ENCODE measurements at regions not wholly inside any gene's neighbourhood (a gene's known extent, or its start where the extent isn't known, plus 50 kb on each side); places are given as distances from the start of the nearest gene placed in this dataset.
A peak's percentile ranks its signal among the peaks of the same experiment; 100 is the strongest.

DNA sequence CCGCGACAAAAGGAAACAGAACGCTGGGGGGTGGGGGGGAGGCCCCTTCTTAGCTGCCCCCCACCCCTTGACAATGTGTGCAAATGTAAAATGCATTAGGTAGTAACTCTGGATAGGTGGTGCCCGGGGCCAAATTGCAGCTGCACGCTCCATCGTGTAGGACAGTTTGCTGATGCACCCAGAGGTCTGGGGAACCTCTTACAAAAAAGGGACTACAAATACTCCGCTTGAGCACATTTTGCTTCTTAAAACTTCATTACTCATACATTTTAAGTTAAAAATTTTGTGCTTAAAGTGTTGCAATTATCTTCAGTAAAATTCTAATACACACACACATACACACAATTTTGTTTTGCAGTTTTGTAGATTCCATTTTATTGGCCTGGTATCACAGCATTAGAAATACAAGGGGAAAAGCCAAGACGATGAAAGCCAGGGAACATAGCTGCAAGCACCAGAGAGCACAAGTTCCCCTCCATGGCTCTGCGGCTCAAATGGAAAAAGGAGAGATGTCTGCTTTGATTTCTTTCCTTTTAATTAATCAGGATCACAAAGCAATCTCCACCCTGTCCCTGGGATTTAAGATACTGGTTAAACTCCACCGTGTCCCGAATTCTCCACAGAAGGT is 582.1 kb downstream of the ZEB2 start:
- H3K9me3 ChIP-seq (ENCODE audit: insufficient read depth, low read depth, low read length), result no peaks in the 10 kb centered on the region
- WGBS, result 15% methylated on average over 11 of the region's 11 CpGs
- no peak overlapping the region for H3K27ac ChIP-seq (ENCODE audit: low read depth, low read length)
- peak overlapping the region; percentile 71 for H3K9ac ChIP-seq (ENCODE audit: low read depth, low read length)
- no peaks in the 10 kb centered on the region for H3K36me3 ChIP-seq (ENCODE audit: insufficient read depth, low read length)
- peak overlapping the region; percentile 53 for H3K4me3 ChIP-seq (ENCODE audit: low read length)
- H3K4me1 ChIP-seq (ENCODE audit: insufficient read depth, low read length), result peaks cover 65% of the 10 kb centered on the region
- H3K27me3 ChIP-seq (ENCODE audit: insufficient read depth, low read length), result peaks cover 34% of the 10 kb centered on the region

DNA sequence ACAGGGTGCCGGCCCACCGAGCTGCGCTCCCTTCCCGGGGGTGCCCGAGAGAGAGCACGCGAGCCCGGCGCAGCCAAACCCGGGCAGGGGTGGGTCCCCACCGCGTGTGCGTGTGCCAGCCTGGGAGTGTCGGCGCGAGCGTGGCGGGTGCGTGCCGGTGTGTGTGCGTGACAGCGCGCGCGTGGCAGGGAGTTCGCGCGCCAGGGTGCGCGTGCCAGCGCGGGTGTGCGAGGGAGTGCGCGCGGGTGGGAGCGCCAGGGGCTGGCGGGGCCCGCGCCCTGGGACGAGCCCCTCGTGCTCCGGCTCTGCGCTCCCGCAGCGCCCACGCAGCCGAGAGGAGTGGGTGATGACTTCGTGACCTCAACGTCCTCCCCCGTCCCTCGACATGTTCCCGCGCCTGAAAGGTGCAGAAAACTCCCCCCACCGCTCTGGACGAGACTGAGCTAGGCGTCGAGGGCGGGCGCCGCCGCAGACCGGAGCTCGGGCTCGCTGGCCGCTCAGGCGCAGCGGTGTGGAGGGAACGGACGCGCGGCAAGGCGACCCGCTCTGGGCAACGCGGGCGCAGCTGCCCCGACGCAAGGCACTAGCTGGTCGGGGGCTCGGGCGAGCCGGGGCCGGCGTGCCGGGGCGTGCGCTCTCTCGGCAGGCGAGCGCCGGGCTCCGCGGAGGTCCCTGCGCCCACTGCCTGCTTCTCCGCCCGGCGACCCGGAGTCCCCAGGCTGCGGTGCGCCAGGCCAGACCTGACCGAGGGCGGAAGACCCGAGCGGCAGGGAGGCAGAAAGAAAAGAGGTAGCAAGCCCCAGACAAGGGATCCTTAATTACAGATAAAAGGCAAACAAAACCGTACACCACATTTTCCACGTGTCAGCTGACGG is 582.8 kb downstream of the ZEB2 start:
- Histone ChIP-seq H3K4me3 (ENCODE audit: low read length) (peak overlapping the region; percentile 53), H3K36me3 (ENCODE audit: insufficient read depth, low read length) (no peaks in the 10 kb centered on the region), H3K27ac (ENCODE audit: low read depth, low read length) (no peak overlapping the region), H3K9ac (ENCODE audit: low read depth, low read length) (peak overlapping the region; percentile 71), H3K4me1 (ENCODE audit: insufficient read depth, low read length) (peaks cover 63% of the 10 kb centered on the region), H3K27me3 (ENCODE audit: insufficient read depth, low read length) (peaks cover 34% of the 10 kb centered on the region), H3K9me3 (ENCODE audit: insufficient read depth, low read depth, low read length) (no peaks in the 10 kb centered on the region)
- WGBS, result 1% methylated on average over 105 of the region's 108 CpGs

DNA sequence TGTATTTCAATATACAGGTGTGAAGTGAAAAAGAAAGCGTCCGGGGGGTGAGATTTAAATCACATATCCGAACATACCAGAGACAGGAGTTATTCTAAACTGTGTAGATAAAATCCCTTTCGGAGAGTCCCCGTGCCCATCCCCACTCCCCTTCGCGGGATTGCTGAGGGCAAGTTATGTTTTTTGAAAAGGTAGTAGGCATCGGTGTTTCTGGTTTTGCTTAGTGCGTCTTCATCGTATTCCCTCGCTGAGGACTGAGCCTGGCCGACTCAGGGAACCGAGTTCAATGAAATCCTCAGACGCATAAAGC is 583.4 kb downstream of the ZEB2 start:
- H3K36me3 ChIP-seq (ENCODE audit: insufficient read depth, low read length), result no peaks in the 10 kb centered on the region
- WGBS, result 8% methylated on average over 11 of the region's 14 CpGs
- peaks cover 34% of the 10 kb centered on the region for H3K27me3 ChIP-seq (ENCODE audit: insufficient read depth, low read length)
- no peaks in the 10 kb centered on the region for H3K9me3 ChIP-seq (ENCODE audit: insufficient read depth, low read depth, low read length)
- peaks cover 63% of the 10 kb centered on the region for H3K4me1 ChIP-seq (ENCODE audit: insufficient read depth, low read length)
- no peak overlapping the region for H3K27ac ChIP-seq (ENCODE audit: low read depth, low read length)
- H3K9ac ChIP-seq (ENCODE audit: low read depth, low read length), result peak overlapping the region; percentile 71
- peak overlapping the region; percentile 53 for H3K4me3 ChIP-seq (ENCODE audit: low read length)

DNA sequence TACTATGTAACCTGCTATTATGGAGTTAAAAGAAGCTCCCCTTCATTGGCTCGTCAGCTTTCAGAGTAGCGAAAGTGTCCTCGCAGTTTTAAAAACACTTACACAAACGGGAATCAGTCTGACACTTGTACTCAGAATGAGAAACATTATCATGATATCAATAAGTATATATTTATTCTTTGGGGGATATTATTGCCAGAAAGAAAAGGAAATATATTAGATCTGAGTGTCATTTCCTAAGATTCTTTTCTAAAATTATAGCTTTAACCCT is 584.5 kb downstream of the ZEB2 start:
- Histone ChIP-seq H3K4me3 (ENCODE audit: low read length) (no peak overlapping the region), H3K9ac (ENCODE audit: low read depth, low read length) (no peak overlapping the region), H3K27ac (ENCODE audit: low read depth, low read length) (no peak overlapping the region), H3K4me1 (ENCODE audit: insufficient read depth, low read length) (peaks cover 63% of the 10 kb centered on the region), H3K27me3 (ENCODE audit: insufficient read depth, low read length) (peaks cover 34% of the 10 kb centered on the region), H3K9me3 (ENCODE audit: insufficient read depth, low read depth, low read length) (no peaks in the 10 kb centered on the region), H3K36me3 (ENCODE audit: insufficient read depth, low read length) (no peaks in the 10 kb centered on the region)
- WGBS, result 85% methylated on average over 4 of the region's 4 CpGs

DNA sequence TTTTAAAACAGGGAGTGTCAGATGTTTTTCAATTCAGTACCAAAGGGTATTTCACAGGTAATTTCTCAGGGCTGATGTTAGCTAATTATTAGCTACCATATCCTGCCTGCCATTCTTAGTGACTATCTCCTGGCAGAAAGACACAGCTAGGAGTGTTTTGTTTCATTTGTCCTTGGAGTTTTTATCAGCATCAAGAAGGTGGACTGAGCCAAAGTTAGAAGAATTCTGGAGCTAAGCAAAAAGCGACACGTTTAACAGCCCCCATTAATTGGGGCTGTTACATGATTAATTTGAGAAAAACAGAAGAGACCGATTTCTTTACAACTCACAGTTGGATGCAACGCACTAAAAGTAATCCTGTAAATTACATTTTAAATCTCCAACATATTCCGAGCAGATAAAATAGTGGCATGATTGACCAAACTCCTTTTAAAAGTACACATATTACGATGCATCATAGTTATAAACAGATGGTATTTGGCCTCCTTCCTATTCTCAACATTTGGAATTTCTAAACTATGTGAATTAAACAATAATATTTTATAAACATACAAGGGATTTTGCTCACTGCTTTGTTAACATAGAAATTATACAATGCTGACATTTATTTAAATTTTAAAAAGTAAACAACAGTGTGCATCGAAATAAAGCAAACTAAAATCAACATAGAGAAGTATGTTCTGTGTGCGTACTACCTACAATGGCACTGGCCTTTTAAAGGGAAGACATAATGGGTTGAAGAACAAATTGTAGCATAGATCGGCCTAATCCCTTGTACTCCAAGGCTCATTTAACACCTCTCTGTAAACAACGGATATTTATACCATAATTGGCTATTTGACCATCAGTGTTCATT is 585.1 kb downstream of the ZEB2 start:
- Histone ChIP-seq H3K27me3 (ENCODE audit: insufficient read depth, low read length) (peaks cover 34% of the 10 kb centered on the region), H3K27ac (ENCODE audit: low read depth, low read length) (peak overlapping the region; percentile 72; the same call in 1 of the 2 replicates), H3K4me1 (ENCODE audit: insufficient read depth, low read length) (peaks cover 58% of the 10 kb centered on the region), H3K9me3 (ENCODE audit: insufficient read depth, low read depth, low read length) (no peaks in the 10 kb centered on the region), H3K36me3 (ENCODE audit: insufficient read depth, low read length) (no peaks in the 10 kb centered on the region), H3K4me3 (ENCODE audit: low read length) (no peak overlapping the region), H3K9ac (ENCODE audit: low read depth, low read length) (0 out of 2 replicates have a peak overlapping the region, but pooled peaks have one; percentile 8)
- 83% methylated on average over 9 of the region's 10 CpGs for WGBS

DNA sequence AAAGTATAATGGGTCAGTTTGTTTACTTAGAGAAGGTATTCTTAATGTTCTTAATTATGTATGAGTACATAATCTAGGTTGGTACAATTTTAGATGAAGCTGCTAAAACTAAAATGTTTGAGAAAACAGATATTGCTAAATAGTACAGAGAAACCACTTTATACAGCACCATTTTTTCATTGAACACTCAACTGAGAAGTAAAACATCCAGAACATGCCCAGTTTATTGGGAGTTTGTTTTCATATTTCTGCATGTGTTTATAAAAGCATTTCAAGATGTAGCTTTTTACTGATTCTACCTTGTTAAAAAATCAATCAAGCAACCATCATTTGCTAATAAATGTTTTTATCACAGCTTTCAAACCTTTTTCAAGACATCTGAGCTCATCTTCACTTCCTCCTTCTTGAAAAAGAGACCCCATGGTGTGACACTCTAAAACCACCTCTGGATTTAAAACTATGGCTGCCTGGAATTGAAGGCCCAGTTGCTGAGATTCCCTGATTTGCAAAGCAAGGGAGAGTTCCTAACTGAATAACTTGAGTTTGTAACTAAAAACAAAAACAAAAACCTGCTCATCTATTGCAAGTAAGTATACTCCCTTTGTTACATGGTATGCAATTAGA is 585.9 kb downstream of the ZEB2 start:
- H3K27ac ChIP-seq (ENCODE audit: low read depth, low read length), result peak overlapping the region; percentile 72; the same call in 1 of the 2 replicates
- peaks cover 50% of the 10 kb centered on the region for H3K4me1 ChIP-seq (ENCODE audit: insufficient read depth, low read length)
- H3K4me3 ChIP-seq (ENCODE audit: low read length), result no peak overlapping the region
- H3K27me3 ChIP-seq (ENCODE audit: insufficient read depth, low read length), result peaks cover 34% of the 10 kb centered on the region
- H3K9ac ChIP-seq (ENCODE audit: low read depth, low read length), result no peak overlapping the region
- H3K36me3 ChIP-seq (ENCODE audit: insufficient read depth, low read length), result no peaks in the 10 kb centered on the region
- H3K9me3 ChIP-seq (ENCODE audit: insufficient read depth, low read depth, low read length), result no peaks in the 10 kb centered on the region

DNA sequence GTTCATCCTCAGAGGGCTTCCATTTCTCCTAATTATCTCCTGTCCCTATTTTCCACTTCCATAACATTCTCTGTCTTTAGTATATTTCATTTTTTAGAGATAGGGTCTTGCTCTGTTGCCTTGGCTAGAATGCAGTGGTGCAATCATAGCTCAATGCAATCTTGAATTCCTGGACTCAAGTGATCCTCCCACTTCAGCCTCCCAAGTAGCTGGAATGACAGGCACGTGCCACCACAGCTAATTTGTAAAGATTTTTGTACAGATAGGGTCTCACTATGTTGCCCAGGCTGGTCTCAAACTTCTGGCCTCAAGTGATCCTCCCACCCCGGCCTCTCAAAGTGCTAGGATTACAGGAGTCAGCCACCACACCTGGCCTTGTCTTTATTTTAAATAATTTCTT is 589.0 kb downstream of the ZEB2 start:
- Histone ChIP-seq H3K27ac (ENCODE audit: low read depth, low read length) (no peak overlapping the region), H3K9me3 (ENCODE audit: insufficient read depth, low read depth, low read length) (no peaks in the 10 kb centered on the region), H3K4me1 (ENCODE audit: insufficient read depth, low read length) (peaks cover 31% of the 10 kb centered on the region), H3K36me3 (ENCODE audit: insufficient read depth, low read length) (no peaks in the 10 kb centered on the region), H3K9ac (ENCODE audit: low read depth, low read length) (no peak overlapping the region), H3K4me3 (ENCODE audit: low read length) (no peak overlapping the region), H3K27me3 (ENCODE audit: insufficient read depth, low read length) (peaks cover 9% of the 10 kb centered on the region)
- 90% methylated on average over 2 of the region's 2 CpGs for WGBS

DNA sequence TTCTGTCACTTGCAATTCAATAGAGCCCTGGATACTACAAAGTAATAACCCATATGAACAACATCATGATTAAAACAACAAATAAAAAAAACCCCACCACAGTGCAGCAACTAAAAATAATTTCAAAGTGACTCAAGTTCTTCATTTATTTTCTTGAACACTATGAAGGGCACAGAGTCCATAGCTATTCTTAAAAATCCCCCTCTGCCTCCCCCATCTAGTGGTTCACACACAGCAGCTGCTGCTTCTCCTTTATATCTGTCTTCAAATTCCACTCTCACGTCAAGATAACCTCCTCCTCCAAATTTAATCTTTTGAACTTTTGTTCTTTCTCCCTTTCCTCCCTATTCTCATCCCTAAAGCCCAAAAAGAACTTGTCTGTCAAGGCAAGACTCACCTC is 591.3 kb downstream of the ZEB2 start:
- Histone ChIP-seq H3K27ac (ENCODE audit: low read depth, low read length) (no peak overlapping the region), H3K9me3 (ENCODE audit: insufficient read depth, low read depth, low read length) (no peaks in the 10 kb centered on the region), H3K36me3 (ENCODE audit: insufficient read depth, low read length) (no peaks in the 10 kb centered on the region), H3K4me1 (ENCODE audit: insufficient read depth, low read length) (peaks cover 8% of the 10 kb centered on the region), H3K27me3 (ENCODE audit: insufficient read depth, low read length) (no peaks in the 10 kb centered on the region), H3K9ac (ENCODE audit: low read depth, low read length) (no peak overlapping the region), H3K4me3 (ENCODE audit: low read length) (no peak overlapping the region)
- 69% methylated on average over 1 of the region's 1 CpG for WGBS

DNA sequence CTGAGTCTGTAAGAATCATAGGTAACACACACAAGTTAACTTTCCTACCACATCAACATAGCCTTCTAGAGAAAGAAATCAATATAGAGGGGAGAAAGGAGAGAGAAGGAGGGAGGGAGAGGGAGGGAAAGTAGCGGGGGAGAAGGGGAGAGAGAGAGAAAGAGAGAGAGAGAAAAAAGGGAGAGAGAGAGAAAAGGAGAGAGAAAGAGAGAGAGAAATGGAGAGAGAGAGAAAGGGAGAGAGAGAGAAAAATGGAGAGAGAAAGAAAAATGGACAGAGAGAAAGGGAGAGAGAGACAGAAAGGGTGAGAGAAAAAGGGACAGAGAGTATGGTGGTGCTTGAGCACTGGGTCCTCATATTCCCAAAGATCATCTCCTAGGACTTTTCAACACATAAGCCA is 591.7 kb downstream of the ZEB2 start:
- Histone ChIP-seq H3K4me3 (ENCODE audit: low read length) (no peak overlapping the region), H3K36me3 (ENCODE audit: insufficient read depth, low read length) (no peaks in the 10 kb centered on the region), H3K27ac (ENCODE audit: low read depth, low read length) (no peak overlapping the region), H3K9ac (ENCODE audit: low read depth, low read length) (no peak overlapping the region), H3K4me1 (ENCODE audit: insufficient read depth, low read length) (0 out of 2 replicates have a peak, but pooled peaks cover 4% of the 10 kb centered on the region), H3K27me3 (ENCODE audit: insufficient read depth, low read length) (no peaks in the 10 kb centered on the region), H3K9me3 (ENCODE audit: insufficient read depth, low read depth, low read length) (peaks cover 1% of the 10 kb centered on the region; the same call in 1 of the 2 replicates)
- WGBS, result 92% methylated on average over 1 of the region's 1 CpG

DNA sequence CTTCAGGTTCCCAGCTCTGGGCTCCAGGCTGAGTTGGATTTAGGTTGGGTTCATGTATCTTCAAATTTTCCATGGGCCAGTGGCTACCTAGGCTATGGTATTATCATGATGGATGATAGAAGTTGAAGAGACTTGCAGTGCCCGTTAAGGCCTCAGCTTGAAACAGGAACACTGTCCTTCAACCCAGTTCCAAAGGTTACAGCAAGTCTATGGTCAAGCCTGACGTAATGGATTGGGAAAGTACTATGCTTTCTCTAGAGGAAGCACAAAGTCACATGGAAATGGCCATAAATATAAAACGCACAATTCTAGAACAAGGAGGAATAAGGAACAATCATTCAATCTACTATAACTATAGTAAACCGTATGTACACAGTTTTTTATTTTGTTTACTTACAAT is 593.2 kb downstream of the ZEB2 start:
- 0 out of 2 replicates have a peak, but pooled peaks cover 4% of the 10 kb centered on the region for H3K4me1 ChIP-seq (ENCODE audit: insufficient read depth, low read length)
- no peaks in the 10 kb centered on the region for H3K36me3 ChIP-seq (ENCODE audit: insufficient read depth, low read length)
- H3K9ac ChIP-seq (ENCODE audit: low read depth, low read length), result no peak overlapping the region
- 92% methylated on average over 3 of the region's 4 CpGs for WGBS
- H3K27me3 ChIP-seq (ENCODE audit: insufficient read depth, low read length), result no peaks in the 10 kb centered on the region
- no peak overlapping the region for H3K4me3 ChIP-seq (ENCODE audit: low read length)
- no peak overlapping the region for H3K27ac ChIP-seq (ENCODE audit: low read depth, low read length)
- H3K9me3 ChIP-seq (ENCODE audit: insufficient read depth, low read depth, low read length), result peaks cover 6% of the 10 kb centered on the region; the same call in 1 of the 2 replicates

Data from HUES64 (cell line).